Right renal cortex interstitium (tissue), 3 donors: ENCODE measurements at regions not wholly inside any gene's neighbourhood (a gene's known extent, or its start where the extent isn't known, plus 50 kb on each side); places are given as distances from the start of the nearest gene placed in this dataset.
"Not testable (repeated sequence)": the region's sequence is repeated elsewhere in the genome, so short reads cannot be mapped to it uniquely, and the experiment has no call there.

Experiments used
- DNase-seq, 3 donors: peaks; one replicate each; pipeline ENCODE4 v3.0.0-alpha.2; 2013; ENCODE audit warnings: low read depth in 3 of 3, low spot score in 2 of 3

DNA sequence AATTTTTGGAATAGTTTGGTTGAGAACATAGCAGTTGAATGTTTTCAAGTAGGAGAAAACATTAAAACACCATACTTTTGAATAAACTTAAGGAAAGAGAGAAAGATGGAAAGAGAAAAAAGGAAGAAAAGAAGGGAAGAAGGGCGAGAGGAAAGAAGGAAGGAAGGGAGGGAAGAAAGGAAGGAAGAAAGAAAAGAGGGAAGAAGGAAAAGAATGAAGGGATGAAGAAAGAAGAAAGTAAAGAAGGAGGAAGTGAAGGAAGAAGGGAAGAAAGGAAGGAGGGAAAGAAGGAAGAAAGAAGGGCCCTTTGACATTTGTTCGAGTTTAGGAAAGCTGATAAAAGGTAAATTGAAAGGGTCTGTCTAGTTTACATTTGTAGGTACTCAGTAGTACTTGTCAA lies 482.7 kb downstream of the SIPA1L2 start:
- no peak for DNase-seq

DNA sequence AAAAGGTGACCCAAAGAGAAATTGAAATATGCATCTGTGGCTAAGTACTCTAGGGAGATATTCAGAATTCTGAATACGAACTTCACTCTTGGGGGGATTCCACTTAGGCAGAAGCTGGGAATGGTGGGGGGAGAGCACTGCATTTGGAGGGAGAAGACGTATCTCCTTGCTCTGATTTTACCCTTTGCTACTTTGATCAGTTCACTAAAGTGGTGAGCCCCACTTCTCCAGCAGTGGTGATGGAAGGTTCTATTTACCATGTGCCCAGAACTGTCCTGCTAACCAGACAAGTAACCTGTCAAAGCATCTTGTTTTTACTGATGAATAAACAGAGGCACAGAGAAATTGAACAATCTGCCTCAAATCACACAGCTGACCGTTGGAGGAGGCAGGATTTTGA lies 483.4 kb downstream of the SIPA1L2 start:
- DNase-seq, result no peak

DNA sequence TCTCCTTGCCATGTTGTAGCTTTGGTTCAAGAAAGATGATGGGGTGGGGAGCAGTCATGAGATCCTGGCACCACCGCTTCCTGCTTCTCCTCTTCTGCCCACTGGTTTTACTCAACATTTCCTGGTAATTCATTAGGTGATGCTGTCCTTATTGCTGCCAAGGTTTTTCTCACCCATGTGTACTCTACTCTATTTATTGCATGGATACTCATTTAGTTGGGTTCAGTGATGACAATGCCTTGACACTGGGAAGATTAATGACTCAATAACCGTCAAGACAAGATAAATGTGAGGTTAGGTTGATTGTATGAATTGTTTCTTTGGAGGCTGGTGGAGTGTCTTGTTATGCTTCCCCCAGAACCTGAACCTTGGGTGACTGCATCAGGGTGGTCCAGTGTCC lies 484.2 kb downstream of the SIPA1L2 start:
- DNase-seq, result no peak

DNA sequence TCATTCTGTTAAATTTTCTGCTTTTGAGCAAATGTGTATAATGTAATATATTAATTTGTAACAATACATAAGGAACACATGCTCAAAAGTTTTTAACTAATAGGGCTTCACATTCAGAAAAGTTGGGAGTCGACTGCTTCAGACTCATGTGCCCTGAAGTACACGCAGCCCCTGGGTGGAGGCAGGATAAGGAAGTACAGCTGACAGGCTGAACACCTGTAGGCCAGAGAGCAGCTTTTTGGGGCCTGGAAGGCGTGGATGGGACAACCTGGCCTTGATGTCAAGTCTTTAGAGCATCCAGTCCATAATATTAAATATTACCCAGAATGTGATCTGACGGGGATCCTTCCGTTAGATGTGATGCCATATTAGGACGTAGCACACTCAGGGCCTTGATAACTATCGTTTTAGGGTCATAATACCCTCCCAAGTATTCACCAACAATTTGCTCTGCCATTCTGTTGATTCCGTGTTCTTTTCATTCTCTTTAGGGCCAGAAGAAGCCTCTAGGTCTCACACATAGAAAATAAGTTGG lies 485.2 kb downstream of the SIPA1L2 start:
- no peak for DNase-seq

DNA sequence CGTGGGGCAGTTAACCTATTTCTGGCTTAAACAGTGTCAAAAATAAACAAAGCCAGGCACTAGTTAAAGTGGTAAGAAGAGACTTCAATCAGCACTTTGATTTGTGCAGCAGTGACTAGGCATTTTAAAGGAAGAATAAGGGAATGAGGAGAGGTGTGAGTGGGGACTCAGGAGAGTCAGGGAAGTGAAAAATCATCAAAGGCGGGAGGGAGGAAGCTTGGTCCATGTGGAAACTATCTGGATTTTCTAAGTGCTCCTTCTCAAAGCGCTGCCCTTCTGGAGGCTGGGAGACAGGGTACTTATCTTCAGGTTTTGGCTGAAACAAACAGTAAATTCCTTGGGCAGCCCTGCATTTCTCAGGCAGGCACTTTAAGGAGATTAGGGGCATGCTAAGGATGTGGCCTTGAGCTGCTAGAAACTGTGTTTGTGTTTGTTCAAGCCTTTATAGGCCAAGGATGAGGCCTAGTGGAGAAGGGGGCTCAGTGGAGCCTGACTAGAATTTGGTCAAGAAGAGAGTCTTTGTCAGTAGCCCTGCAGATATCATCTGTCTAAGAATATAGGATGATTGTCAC lies 486.5 kb downstream of the SIPA1L2 start:
- DNase-seq, result no peak

DNA sequence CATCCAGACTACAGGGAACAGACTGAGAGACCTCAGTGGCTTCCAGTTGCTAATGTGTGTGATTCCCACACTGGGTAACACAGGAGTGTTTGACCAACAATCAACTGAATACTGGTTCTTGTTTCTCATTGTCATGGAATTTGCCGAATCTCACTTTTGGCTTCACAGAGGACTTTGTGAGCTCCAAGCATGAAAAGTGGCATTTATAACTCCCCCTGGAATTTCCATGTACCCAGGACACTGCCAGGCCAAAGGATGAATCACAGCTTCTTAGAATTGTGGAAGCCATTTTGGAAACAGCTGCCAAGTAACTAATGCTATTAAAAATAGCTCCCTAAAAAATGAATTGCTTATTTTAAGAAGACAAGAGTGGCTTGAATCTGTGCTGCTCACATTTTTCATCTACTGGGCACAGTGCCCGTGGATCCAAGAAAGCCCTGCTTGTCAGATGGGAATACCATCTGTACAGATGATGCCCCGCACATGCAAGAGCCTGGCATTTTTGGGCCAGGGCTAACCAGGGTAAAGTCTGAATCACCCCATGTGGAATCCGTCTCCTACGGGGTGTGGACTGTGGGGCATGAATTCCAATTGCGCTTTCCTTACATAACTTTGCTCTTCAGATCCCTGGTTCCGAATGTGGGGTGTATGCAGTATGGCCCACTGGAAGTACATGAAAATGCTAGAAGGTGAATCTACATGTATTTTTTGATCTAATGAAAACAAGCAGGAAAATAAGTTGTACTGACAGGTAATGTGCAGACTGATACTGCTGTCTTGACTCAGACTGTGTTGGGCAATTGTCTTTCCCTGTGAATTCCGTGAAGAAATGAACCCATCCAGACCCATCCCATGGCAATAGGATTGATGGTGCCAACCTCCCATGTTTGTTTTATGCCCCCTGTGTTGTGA lies 487.3 kb downstream of the SIPA1L2 start:
- no peak for DNase-seq

DNA sequence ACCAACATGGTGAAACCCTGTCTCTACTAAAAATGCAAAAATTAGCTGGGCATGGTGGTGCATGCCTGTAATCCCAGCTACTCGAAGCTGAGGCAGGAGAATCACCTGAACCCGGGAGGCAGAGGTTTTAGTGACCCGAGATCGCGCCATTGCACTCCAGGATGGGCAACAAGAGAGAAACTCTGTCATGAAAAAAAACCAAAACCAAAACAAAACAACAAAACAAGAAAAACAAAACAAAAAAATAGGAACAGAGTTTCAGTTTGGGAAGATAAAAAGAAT lies 488.8 kb downstream of the SIPA1L2 start:
- not testable (repeated sequence) for DNase-seq

DNA sequence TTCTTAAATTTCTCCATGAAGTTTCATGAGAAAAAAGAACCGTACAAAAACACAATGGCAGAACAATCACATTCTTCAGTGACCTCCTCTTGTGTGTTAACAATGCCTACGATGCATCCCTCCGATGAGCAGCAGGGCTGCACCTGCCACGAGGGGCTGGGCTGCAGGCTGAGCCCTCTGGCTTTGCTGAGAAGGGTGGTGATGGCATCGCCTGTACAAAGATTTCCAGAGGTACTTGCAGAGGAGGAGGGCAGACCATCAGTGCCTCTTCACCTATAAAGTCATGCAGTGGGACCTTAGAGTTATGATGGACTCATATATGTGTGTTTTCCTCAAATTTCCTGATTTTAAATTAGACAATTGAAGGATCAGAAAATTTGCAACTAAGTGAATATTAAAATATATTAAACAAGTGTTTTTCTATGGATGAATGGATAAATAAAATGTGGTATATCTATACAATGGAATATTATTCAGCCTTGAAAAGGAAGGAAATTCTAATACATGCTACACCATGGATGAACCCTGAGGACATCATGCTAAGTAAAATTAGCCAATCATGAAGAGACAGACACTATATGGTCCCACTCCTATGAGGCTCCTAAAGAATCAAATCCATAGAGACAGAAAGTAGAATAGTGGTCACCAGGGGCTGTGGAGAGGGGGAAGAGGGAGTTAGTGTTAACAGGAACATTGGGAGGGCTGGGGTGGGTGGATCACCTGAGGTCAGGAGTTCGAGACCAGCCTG lies 489.3 kb downstream of the SIPA1L2 start:
- DNase-seq, result no peak

DNA sequence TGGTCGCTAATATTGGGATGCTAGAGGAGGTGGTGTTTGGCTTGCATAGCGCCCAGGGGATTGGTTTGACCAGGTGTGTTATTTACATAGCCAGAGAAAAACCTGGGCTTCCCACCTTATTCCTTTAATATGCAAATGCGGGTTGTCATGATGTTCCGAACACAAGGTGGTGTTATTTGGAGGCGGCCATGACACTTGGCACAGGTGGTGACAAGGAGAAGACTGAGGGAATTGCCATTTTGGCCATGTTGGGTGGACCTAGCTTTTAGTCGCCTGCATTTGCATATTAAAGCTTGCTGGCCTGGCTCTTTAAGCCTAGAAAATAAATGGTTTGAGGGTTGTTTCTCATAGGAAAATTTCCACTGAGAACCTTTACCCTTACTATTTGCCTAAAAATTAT lies 490.5 kb downstream of the SIPA1L2 start:
- DNase-seq, result no peak

DNA sequence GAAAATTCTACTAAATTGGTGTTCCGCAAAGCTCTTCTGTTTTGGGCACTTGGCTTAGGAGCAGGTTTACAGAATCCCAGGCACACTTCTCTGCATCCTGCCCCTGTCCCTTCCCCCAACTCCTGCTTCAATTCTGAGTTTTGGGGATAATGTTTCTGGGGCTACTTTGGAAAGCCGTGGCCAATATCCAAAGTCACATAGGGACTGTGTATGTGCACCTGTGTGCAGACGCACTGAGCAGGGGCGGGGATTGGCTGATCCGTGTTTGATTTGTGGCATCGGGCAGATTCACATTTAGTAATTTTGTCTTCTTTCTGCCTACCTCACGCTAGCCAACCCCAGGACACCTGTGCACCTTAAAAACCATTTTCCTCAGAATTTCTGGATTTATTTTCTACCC lies 491.9 kb downstream of the SIPA1L2 start:
- DNase-seq, result no peak

DNA sequence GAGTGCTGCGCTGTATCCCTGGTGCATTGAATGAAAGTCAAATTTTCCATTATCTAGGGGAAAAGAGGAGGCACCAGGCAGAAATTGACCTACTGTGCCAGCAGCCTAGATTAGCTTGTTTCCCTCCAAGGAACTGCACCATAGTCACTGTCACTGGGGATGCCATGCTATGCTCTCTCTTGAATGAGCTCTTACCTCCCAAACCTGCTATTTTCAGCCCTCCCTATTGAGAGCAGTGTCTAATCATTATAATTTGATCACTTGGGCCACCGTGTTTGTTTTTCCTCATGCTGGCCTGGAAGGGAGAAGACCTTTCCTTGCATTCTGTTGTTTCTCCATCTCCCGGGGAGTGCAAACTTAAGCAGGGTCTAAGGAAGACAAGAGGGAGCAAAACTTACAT lies 492.9 kb downstream of the SIPA1L2 start:
- no peak for DNase-seq

DNA sequence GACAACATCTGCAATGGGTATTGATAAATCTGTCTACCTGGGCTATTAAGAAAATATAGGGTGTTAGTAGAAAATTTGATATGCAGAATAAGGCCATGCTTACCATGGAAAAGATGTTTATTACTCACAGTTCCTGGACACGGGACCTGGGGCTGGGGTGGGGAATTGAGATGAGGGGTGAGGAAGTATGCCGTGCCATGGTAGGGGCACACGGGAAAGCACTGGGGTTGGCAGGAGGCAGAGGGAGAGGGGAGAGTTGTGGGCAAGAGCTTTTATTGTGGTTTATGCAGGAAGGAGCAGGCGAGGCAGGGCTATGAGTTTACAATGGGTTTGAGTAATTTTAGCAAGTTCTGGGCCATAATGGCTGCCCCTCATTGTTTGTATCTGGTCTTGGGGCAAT lies 493.8 kb downstream of the SIPA1L2 start:
- no peak for DNase-seq

DNA sequence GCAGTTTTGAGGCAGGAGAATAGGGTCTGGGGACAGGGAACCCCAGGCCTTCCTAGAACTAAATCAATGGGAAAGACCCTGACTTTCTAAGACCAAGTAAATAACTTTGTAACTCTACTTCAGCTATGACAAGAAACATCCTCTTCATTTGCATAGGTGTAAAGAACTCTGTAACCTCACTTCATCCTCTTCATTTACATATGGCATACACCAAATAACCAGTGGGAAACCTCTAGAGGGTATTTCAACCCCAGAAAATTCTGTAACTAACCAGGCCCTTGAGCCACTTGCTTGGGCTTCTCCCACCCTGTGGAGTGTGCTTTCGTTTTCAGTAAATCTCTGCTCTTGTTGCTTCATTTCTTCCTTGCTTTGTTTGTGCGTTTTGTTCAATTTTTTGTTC lies 495.6 kb downstream of the SIPA1L2 start:
- no peak for DNase-seq

DNA sequence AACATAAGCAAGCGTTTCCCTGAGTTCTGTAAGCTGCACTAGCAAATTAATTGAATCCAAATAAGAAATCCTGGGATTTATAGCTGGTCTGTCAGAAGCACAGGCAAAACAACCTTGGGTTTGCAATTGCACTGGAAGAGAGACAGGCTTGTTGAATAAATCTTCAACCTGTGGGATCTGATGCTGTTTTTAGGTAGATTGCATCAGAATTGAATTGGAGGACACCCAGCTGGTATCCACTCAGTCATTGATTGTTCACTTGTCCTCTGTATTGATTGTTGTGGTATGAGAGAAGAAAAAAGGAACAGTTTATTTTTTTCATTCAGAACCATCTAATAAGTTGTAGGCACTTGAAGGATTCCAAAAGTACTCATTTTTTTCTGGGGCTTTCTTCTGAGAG lies 497.4 kb downstream of the SIPA1L2 start:
- DNase-seq, result no peak

DNA sequence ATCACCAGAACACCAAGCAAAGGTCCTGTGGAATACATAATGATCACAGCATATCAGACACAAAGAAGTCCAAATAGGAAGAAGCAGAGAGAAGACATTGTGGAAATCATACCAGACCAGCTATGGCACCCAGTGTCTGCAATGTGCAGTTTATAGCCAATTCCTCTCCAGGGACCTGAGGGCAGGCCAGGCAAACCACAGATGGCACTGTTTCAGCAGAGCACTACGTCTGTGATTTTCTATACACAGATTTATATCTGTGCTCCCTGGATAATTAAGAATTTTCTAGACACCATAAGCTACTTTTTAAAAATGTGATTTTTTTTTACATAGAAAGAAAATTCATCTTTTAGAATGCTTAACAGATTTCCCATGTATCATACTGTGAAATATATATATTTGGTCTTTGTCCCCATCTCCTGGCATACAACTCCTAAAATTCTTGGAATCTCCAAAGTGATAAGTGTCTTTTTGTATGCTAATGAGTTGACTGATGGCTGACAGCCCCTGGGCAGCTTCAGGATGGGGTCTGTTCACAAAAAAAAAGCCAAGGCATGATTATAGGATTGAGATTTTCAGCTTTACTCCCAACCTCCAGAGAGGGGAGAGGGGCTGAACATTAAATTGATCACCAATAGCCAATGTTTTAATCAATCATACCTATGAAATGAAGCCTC lies 498.1 kb downstream of the SIPA1L2 start:
- no peak for DNase-seq

DNA sequence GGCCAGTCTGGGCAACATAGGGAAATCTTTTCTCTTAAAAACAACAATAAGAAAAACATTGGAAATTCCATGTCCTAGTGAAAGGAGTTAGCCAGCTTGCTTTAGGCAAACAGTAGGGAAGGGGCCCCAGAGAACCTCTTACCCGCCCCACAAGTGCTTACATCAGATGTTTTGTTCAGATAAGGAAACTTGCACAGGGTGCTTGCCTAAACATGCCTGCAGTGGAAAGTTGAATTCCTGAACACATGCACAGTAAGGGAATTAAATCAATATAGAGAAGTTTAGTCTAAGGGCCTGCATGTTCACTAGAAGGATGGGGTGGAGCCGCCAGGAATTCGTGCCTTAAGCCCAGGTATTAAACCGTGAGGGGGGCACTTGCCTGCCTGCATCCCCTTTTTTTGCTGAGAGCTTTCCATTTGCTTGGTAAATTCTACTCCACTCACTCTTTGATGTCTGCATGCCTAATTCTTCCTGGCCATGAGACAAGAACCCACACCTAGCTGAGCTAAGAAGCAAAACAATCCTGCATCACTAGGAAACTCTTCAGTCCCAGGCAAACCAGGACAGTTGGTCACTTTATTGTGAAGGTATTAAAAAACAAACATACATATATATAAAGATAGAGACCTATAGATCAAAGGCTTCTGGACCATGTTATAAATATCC lies 499.0 kb downstream of the SIPA1L2 start:
- DNase-seq, result no peak

DNA sequence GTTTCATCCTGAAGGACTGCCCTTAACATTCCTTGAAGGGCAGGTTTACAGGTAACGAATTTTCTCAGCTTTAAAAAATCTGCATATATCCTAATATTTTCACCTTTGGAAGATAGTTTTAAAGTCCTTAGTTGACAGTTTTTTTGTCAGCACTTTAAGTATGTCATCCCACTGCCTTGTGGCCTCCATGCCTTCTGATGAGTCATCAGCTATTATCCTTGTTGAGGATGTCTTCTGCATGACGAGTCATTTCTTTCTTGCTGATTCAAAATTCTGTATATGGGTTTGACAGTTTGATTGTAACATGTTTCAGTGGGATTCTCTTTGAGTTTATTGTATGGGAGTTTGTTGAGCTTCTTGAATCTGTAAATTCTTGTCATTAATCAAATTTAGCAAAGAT lies 500.6 kb downstream of the DISC1 start:
- DNase-seq, result no peak

DNA sequence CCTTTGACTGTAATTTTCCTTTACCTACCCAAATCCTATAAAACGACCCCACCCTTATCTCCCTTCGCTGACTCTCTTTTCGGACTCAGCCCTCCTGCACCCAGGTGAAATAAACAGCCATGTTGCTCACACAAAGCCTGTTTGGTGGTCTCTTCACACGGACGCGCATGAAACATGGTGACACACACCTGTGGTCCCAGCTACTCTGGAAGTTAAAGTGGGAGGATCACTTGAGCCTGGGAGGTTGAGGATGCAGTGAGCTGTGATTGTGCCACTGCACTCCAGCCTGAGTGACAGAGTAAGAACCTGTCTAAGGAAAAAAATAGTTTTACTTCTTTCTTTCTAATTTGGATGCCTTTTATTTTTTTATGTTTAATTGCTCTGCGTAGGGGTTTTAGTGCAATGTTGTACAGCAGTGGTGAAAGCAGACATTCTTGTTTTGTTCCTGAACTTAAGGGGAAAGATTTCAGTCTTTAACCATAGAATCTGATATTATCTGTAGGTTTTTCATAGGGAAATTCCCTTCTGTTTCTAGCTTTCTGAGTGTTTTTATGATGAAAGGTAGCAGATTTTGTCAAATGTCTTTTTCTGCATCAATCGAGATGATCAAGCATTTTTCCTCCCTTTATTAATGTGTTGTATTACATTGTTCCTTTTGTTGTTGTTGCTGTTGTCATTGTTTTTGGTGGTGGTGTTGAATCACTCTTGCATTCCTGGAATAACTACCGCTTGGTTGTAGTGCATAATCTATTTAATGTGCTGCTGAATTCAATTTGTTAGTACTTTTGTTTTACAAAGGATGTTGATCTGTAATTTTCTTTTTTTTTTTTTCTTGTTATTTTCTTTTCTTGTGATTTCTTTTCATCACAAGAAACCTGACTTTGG lies 497.4 kb downstream of the DISC1 start:
- no peak for DNase-seq

DNA sequence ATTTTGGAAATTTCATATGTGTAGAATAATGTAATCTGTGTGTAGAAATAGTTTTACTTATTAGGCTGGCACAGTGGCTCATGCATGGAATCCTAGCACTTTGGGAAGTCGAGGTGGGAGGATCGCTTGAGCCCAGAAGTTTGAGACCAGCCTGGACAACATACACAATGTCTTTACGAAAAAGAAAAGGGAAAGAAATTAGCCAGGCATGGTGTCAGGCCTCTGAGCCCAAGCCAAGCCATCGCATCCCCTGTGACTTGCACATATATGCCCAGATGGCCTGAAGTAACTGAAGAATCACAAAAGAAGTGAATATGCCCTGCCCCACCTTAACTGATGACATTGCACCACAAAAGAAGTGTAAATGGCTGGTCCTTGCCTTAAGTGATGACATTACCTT lies 491.3 kb downstream of the DISC1 start:
- not testable (repeated sequence) for DNase-seq

DNA sequence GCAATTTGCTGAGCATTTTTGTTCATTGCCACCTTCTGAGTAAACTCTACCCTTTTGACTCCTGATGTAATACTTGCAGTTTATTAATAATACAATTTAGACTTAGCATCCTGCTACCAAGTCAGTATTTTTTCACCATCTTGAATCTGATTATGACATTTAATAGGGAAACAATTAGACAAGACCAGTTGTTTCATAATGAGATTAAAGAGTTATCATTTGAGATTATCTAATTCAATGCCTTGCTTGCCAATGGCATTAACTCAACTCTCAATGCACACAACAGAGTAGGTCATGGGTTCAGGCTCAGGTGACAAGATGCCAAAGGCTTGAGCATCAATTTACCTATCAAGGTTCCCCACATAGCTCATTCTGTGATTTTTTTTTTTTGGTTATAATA lies 488.4 kb downstream of the DISC1 start:
- no peak for DNase-seq
